GM12878 (cell line): ENCODE measurements at regions not wholly inside any gene's neighbourhood (a gene's known extent, or its start where the extent isn't known, plus 50 kb on each side); places are given as distances from the start of the nearest gene placed in this dataset.

ENCODE experiments used
- BHLHE40 ChIP-seq, 2 experiments: fragments of 450-650 bp in 1 of 2; IDR thresholded peaks; 2 replicates each; pipeline ENCODE4 v1.6.1; 2011 to 2017; ENCODE audit warnings: low read depth in 2 of 2, borderline replicate concordance in 1 of 2, improper control_type of control experiment in 1 of 2, low read length in 1 of 2, mild to moderate bottlenecking in 1 of 2
- CBFB ChIP-seq: IDR thresholded peaks from 2 replicates; pipeline ENCODE4 v1.6.1; 2016; ENCODE audit warnings: antibody characterized with exemption, low read depth
- CEBPB ChIP-seq, 2 experiments: fragments of 150-350 bp in 1 of 2; IDR thresholded peaks; 2 replicates each; pipeline ENCODE4 v1.6.1; 2012 to 2014; ENCODE audit warnings: low read depth in 2 of 2, low read length in 2 of 2, borderline replicate concordance in 1 of 2, inconsistent platforms in 1 of 2
- DPF2 ChIP-seq: fragments of 450-650 bp; IDR thresholded peaks from 2 replicates; pipeline ENCODE4 v1.6.1; 2017; ENCODE audit warnings: mild to moderate bottlenecking
- E2F4 ChIP-seq: IDR thresholded peaks from 2 replicates; pipeline ENCODE4 v1.6.1; 2012; ENCODE audit warnings: low read depth, low read length, improper control_type of control experiment
- FOXK2 ChIP-seq: fragments of 450-650 bp; IDR thresholded peaks from 2 replicates; pipeline ENCODE4 v1.6.1; 2017; ENCODE audit warnings: mild to moderate bottlenecking, moderate library complexity
- FOXM1 ChIP-seq: IDR thresholded peaks from 2 replicates; pipeline ENCODE4 v1.6.1; 2012; ENCODE audit warnings: low read depth, mild to moderate bottlenecking, inconsistent platforms, low read length, moderate library complexity
- IRF3 ChIP-seq: fragments of 450-650 bp; IDR thresholded peaks from 2 replicates; pipeline ENCODE4 v1.6.1; 2014; ENCODE audit warnings: mild to moderate bottlenecking
- IRF4 ChIP-seq: IDR thresholded peaks from 2 replicates; pipeline ENCODE4 v1.6.1; 2011; ENCODE audit warnings: low read depth, low read length
- KLF5 ChIP-seq: fragments of 450-650 bp; IDR thresholded peaks from 2 replicates; pipeline ENCODE4 v1.6.1; 2014; ENCODE audit warnings: mild to moderate bottlenecking; ENCODE audit not compliant: partially characterized antibody
- MAX ChIP-seq: IDR thresholded peaks from 2 replicates; pipeline ENCODE4 v1.6.1; 2012; ENCODE audit warnings: low read depth, low read length, improper control_type of control experiment
- MYC ChIP-seq: IDR thresholded peaks from 2 replicates; pipeline ENCODE4 v1.6.1; 2011; ENCODE audit warnings: mild to moderate bottlenecking, low read length, moderate library complexity, inconsistent platforms; ENCODE audit not compliant: insufficient read depth, insufficient replicate concordance, insufficient read length, severe bottlenecking
- NR2C1 ChIP-seq: fragments of 450-650 bp; IDR thresholded peaks from 2 replicates; pipeline ENCODE4 v1.6.1; 2017; ENCODE audit warnings: antibody characterized with exemption, mild to moderate bottlenecking, moderate library complexity
- NR2C2 ChIP-seq: IDR thresholded peaks from 2 replicates; pipeline ENCODE4 v1.6.1; 2011; ENCODE audit warnings: borderline replicate concordance, low read depth; ENCODE audit not compliant: control insufficient read depth, insufficient read length
- NR2F1 ChIP-seq: fragments of 450-650 bp; conservative IDR thresholded peaks from 2 replicates; pipeline ENCODE4 v1.6.1; 2017; ENCODE audit warnings: mild to moderate bottlenecking
- PML ChIP-seq: IDR thresholded peaks from 2 replicates; pipeline ENCODE4 v1.6.1; 2012; ENCODE audit warnings: low read length, inconsistent platforms
- RBBP5 ChIP-seq: fragments of 200-600 bp; sonication (generic); conservative IDR thresholded peaks from 2 replicates; pipeline ENCODE4 v1.6.1; 2016
- SIN3A ChIP-seq: IDR thresholded peaks from 2 replicates; pipeline ENCODE4 v1.6.1; 2012; ENCODE audit warnings: low read depth, low read length, improper control_type of control experiment
- SMAD1 ChIP-seq: fragments of 450-650 bp; IDR thresholded peaks from 2 replicates; pipeline ENCODE4 v1.6.1; 2018; ENCODE audit warnings: mild to moderate bottlenecking, low read depth; ENCODE audit not compliant: partially characterized antibody
- SUPT20H ChIP-seq: IDR thresholded peaks from 2 replicates; pipeline ENCODE4 v1.6.1; 2011; ENCODE audit warnings: low read depth, mild to moderate bottlenecking, low read length, moderate library complexity, borderline replicate concordance; ENCODE audit not compliant: control insufficient read depth
- TCF3 ChIP-seq: IDR thresholded peaks from 2 replicates; pipeline ENCODE4 v1.6.1; 2012; ENCODE audit warnings: low read depth, mild to moderate bottlenecking, low read length, borderline replicate concordance; ENCODE audit not compliant: insufficient read depth
- WRNIP1 ChIP-seq: IDR thresholded peaks from 2 replicates; pipeline ENCODE4 v1.6.1; 2011; ENCODE audit warnings: low read depth, low read length, improper control_type of control experiment, borderline replicate concordance
- ZSCAN29 ChIP-seq: fragments of 450-650 bp; IDR thresholded peaks from 2 replicates; pipeline ENCODE4 v1.6.1; 2017; ENCODE audit warnings: mild to moderate bottlenecking, moderate library complexity
- TF ChIP-seq, protein P1 (sequence below): fragments of 450-650 bp; formaldehyde crosslinking; IDR thresholded peaks from 2 replicates; pipeline ENCODE4 v1.4.0; 2020; ENCODE audit warnings: mild to moderate bottlenecking, moderate library complexity
- TF ChIP-seq, protein P2 (sequence below): fragments of 450-650 bp; IDR thresholded peaks from 2 replicates; pipeline ENCODE4 v1.6.1; 2017; ENCODE audit warnings: low read depth, mild to moderate bottlenecking, moderate library complexity

GRCh38 chr3:72082186-72082715 lies 297.3 kb upstream of the PROK2 start (continued):
- TF ChIP-seq MAX (no peak), IRF4 (no peak), WRNIP1 (no peak), IRF3 (no peak), KLF5 (no peak), ZSCAN29 (no peak), BHLHE40 (IDR thresholded peaks at IDR 0.05; ENCODE audit: borderline replicate concordance in 1 of 2, low read depth in 2 of 2, low read length in 1 of 2) (peak; percentile 96), MYC (no peak), NR2F1 (peak; percentile 61), CBFB (0 out of 2 replicates have a peak, but pooled peaks have one; percentile 43), SIN3A (no peak), FOXK2 (no peak), DPF2 (peak; percentile 80), E2F4 (no peak), NR2C2 (no peak), NR2C1 (no peak), PML (no peak), RBBP5 (no peak), SUPT20H (no peak), CEBPB (IDR thresholded peaks at IDR 0.05; ENCODE audit: borderline replicate concordance in 1 of 2, low read depth in 2 of 2, low read length in 2 of 2) (no peak), FOXM1 (0 out of 2 replicates have a peak, but pooled peaks have one; percentile 55), TCF3 (no peak), SMAD1 (no peak)
- TF ChIP-seq, protein P1, sequence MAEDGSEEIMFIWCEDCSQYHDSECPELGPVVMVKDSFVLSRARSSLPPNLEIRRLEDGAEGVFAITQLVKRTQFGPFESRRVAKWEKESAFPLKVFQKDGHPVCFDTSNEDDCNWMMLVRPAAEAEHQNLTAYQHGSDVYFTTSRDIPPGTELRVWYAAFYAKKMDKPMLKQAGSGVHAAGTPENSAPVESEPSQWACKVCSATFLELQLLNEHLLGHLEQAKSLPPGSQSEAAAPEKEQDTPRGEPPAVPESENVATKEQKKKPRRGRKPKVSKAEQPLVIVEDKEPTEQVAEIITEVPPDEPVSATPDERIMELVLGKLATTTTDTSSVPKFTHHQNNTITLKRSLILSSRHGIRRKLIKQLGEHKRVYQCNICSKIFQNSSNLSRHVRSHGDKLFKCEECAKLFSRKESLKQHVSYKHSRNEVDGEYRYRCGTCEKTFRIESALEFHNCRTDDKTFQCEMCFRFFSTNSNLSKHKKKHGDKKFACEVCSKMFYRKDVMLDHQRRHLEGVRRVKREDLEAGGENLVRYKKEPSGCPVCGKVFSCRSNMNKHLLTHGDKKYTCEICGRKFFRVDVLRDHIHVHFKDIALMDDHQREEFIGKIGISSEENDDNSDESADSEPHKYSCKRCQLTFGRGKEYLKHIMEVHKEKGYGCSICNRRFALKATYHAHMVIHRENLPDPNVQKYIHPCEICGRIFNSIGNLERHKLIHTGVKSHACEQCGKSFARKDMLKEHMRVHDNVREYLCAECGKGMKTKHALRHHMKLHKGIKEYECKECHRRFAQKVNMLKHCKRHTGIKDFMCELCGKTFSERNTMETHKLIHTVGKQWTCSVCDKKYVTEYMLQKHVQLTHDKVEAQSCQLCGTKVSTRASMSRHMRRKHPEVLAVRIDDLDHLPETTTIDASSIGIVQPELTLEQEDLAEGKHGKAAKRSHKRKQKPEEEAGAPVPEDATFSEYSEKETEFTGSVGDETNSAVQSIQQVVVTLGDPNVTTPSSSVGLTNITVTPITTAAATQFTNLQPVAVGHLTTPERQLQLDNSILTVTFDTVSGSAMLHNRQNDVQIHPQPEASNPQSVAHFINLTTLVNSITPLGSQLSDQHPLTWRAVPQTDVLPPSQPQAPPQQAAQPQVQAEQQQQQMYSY (CRISPR knock-in tag) = no peak
- TF ChIP-seq, protein P2, sequence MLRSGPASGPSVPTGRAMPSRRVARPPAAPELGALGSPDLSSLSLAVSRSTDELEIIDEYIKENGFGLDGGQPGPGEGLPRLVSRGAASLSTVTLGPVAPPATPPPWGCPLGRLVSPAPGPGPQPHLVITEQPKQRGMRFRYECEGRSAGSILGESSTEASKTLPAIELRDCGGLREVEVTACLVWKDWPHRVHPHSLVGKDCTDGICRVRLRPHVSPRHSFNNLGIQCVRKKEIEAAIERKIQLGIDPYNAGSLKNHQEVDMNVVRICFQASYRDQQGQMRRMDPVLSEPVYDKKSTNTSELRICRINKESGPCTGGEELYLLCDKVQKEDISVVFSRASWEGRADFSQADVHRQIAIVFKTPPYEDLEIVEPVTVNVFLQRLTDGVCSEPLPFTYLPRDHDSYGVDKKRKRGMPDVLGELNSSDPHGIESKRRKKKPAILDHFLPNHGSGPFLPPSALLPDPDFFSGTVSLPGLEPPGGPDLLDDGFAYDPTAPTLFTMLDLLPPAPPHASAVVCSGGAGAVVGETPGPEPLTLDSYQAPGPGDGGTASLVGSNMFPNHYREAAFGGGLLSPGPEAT = peak; percentile 88
